B cell (primary cell): ENCODE measurements at regions not wholly inside any gene's neighbourhood (a gene's known extent, or its start where the extent isn't known, plus 50 kb on each side); places are given as distances from the start of the nearest gene placed in this dataset.

Source experiments
- EZH2 ChIP-seq: IDR thresholded peaks from 2 replicates; pipeline ENCODE4 v1.6.1; 2012; ENCODE audit warnings: borderline replicate concordance, low read depth, mild to moderate bottlenecking, moderate library complexity, low read length; ENCODE audit not compliant: insufficient read depth, poor library complexity, severe bottlenecking
- TF ChIP-seq, protein P1 (sequence below): fragments of 200-600 bp; IDR thresholded peaks from one replicate; pipeline ENCODE4 v1.8.0; 2022; ENCODE audit warnings: antibody characterized with exemption, mild to moderate bottlenecking

DNA sequence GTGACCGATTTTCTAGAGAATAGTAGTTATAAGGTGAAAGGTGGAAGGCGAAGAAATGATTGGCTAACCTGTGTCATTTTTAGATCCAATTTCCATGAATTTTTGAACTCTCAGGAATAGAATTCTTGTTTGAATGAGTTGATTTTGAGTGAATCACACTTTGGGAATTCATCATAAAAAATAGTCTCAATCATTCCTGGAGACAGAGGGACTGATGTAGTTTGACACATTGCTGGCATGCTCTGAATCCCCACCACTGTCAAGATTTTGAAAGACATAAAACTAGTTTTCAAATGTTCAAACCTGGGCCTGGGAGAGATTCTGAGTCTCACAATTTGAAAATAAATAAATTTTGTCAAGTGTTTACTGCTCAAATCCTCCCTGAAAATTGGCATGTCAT lies 861.4 kb upstream of the RAG2 start:
- TF ChIP-seq, protein P1, sequence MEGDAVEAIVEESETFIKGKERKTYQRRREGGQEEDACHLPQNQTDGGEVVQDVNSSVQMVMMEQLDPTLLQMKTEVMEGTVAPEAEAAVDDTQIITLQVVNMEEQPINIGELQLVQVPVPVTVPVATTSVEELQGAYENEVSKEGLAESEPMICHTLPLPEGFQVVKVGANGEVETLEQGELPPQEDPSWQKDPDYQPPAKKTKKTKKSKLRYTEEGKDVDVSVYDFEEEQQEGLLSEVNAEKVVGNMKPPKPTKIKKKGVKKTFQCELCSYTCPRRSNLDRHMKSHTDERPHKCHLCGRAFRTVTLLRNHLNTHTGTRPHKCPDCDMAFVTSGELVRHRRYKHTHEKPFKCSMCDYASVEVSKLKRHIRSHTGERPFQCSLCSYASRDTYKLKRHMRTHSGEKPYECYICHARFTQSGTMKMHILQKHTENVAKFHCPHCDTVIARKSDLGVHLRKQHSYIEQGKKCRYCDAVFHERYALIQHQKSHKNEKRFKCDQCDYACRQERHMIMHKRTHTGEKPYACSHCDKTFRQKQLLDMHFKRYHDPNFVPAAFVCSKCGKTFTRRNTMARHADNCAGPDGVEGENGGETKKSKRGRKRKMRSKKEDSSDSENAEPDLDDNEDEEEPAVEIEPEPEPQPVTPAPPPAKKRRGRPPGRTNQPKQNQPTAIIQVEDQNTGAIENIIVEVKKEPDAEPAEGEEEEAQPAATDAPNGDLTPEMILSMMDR = no peak
- TF ChIP-seq EZH2 = no peak
